ENCODE measurements at regions not wholly inside any gene's neighbourhood (a gene's known extent, or its start where the extent isn't known, plus 50 kb on each side); places are given as distances from the start of the nearest gene placed in this dataset.

GRCh38 chr16:6926762-6927161, 405.9 kb upstream of the RBFOX1 start:
- no peak for DNase-seq
- Mint-ChIP-seq H3K4me1 (ENCODE audit: low read depth, unreplicated experiment) (peaks cover 6% of the 10 kb centered on the region), H3K27ac (ENCODE audit: unreplicated experiment) (no peak overlapping the region), H3K9me3 (ENCODE audit: unreplicated experiment) (peaks cover 12% of the 10 kb centered on the region), H3K36me3 (ENCODE audit: unreplicated experiment) (no peaks in the 10 kb centered on the region), H3K4me3 (ENCODE audit: unreplicated experiment) (no peak overlapping the region), H3K27me3 (ENCODE audit: unreplicated experiment) (peaks cover 3% of the 10 kb centered on the region)
- no peak for TF ChIP-seq CTCF (IDR thresholded peaks at IDR 0.05; ENCODE audit: partially characterized antibody, unreplicated experiment)

- H3K4me1 Mint-ChIP-seq (ENCODE audit: low read depth, unreplicated experiment): peaks cover 6% of the 10 kb centered on the region
- H3K9me3 Mint-ChIP-seq (ENCODE audit: unreplicated experiment): peaks cover 12% of the 10 kb centered on the region
- no peak overlapping the region for H3K4me3 Mint-ChIP-seq (ENCODE audit: unreplicated experiment)
- DNase-seq: no peak
- no peak overlapping the region for H3K27ac Mint-ChIP-seq (ENCODE audit: unreplicated experiment)
- H3K27me3 Mint-ChIP-seq (ENCODE audit: unreplicated experiment): peaks cover 3% of the 10 kb centered on the region
- no peaks in the 10 kb centered on the region for H3K36me3 Mint-ChIP-seq (ENCODE audit: unreplicated experiment)
- TF ChIP-seq CTCF (IDR thresholded peaks at IDR 0.05; ENCODE audit: partially characterized antibody, unreplicated experiment): no peak
Observed at GRCh38 chr16:6926341-6926740, 406.3 kb upstream of the RBFOX1 start.

GRCh38 chr16:6918646-6919045, 414.0 kb upstream of the RBFOX1 start:
- H3K4me1 Mint-ChIP-seq (ENCODE audit: low read depth, unreplicated experiment): no peaks in the 10 kb centered on the region
- no peak for TF ChIP-seq CTCF (IDR thresholded peaks at IDR 0.05; ENCODE audit: partially characterized antibody, unreplicated experiment)
- H3K9me3 Mint-ChIP-seq (ENCODE audit: unreplicated experiment): peaks cover 5% of the 10 kb centered on the region
- H3K27me3 Mint-ChIP-seq (ENCODE audit: unreplicated experiment): no peaks in the 10 kb centered on the region
- no peak overlapping the region for H3K4me3 Mint-ChIP-seq (ENCODE audit: unreplicated experiment)
- no peak overlapping the region for H3K27ac Mint-ChIP-seq (ENCODE audit: unreplicated experiment)
- no peak for DNase-seq
- no peaks in the 10 kb centered on the region for H3K36me3 Mint-ChIP-seq (ENCODE audit: unreplicated experiment)

GRCh38 chr16:6916946-6917345, 415.7 kb upstream of the RBFOX1 start:
- DNase-seq: no peak
- Mint-ChIP-seq H3K9me3 (ENCODE audit: unreplicated experiment) (peaks cover 2% of the 10 kb centered on the region), H3K27me3 (ENCODE audit: unreplicated experiment) (no peaks in the 10 kb centered on the region), H3K4me1 (ENCODE audit: low read depth, unreplicated experiment) (no peaks in the 10 kb centered on the region), H3K4me3 (ENCODE audit: unreplicated experiment) (no peak overlapping the region), H3K36me3 (ENCODE audit: unreplicated experiment) (no peaks in the 10 kb centered on the region), H3K27ac (ENCODE audit: unreplicated experiment) (no peak overlapping the region)
- no peak for TF ChIP-seq CTCF (IDR thresholded peaks at IDR 0.05; ENCODE audit: partially characterized antibody, unreplicated experiment)

GRCh38 chr16:6913566-6913965, 419.1 kb upstream of the RBFOX1 start:
- Mint-ChIP-seq H3K36me3 (ENCODE audit: unreplicated experiment) (peaks cover 6% of the 10 kb centered on the region), H3K27me3 (ENCODE audit: unreplicated experiment) (no peaks in the 10 kb centered on the region), H3K4me3 (ENCODE audit: unreplicated experiment) (no peak overlapping the region), H3K9me3 (ENCODE audit: unreplicated experiment) (peaks cover 7% of the 10 kb centered on the region), H3K27ac (ENCODE audit: unreplicated experiment) (no peak overlapping the region), H3K4me1 (ENCODE audit: low read depth, unreplicated experiment) (no peaks in the 10 kb centered on the region)
- TF ChIP-seq CTCF (IDR thresholded peaks at IDR 0.05; ENCODE audit: partially characterized antibody, unreplicated experiment): no peak
- no peak for DNase-seq

All from glutamatergic neuron (in vitro differentiated cells).